Spinal cord (tissue), 9 donors: ENCODE measurements at regions not wholly inside any gene's neighbourhood (a gene's known extent, or its start where the extent isn't known, plus 50 kb on each side); places are given as distances from the start of the nearest gene placed in this dataset.

Experiments
- DNase-seq, 6 donors: peaks; one replicate each; pipeline versions ENCODE4 v3.0.0 to v3.0.0-alpha.2; 2013 to 2015; ENCODE audit warnings: low spot score in 6 of 6, low read depth in 4 of 6
- H3K27ac ChIP-seq: one replicate; pipeline ENCODE4 v1.5.1; 2013; ENCODE audit warnings: low read depth, low read length, control low read depth
- H3K27me3 ChIP-seq: one replicate; pipeline ENCODE4 v1.6.1; 2013; ENCODE audit warnings: low read length; ENCODE audit not compliant: control insufficient read depth, insufficient read depth
- H3K36me3 ChIP-seq: one replicate; pipeline ENCODE4 v1.6.1; 2013; ENCODE audit warnings: low read length; ENCODE audit not compliant: control insufficient read depth, insufficient read depth
- H3K4me1 ChIP-seq: one replicate; pipeline ENCODE4 v1.6.1; 2013; ENCODE audit warnings: low read length; ENCODE audit not compliant: control insufficient read depth, insufficient read depth
- H3K4me3 ChIP-seq: one replicate; pipeline ENCODE4 v1.5.1; 2013; ENCODE audit warnings: low read depth, low read length, control low read depth
- H3K9me3 ChIP-seq: one replicate; pipeline ENCODE4 v1.6.1; 2013; ENCODE audit warnings: low read length; ENCODE audit not compliant: control insufficient read depth, insufficient read depth
- WGBS: methylation state at CpG from one replicate; pipeline ENCODE4 v1.1.5; 2013; ENCODE audit warnings: missing lambda C conversion rate; ENCODE audit not compliant: insufficient coverage; 5-methylcytosine and 5-hydroxymethylcytosine counted together
- donor health status: healthy.

- H3K4me3 ChIP-seq = no peak overlapping the region
- no peak overlapping the region for H3K27ac ChIP-seq
- H3K4me1 ChIP-seq = no peaks in the 10 kb centered on the region
- H3K27me3 ChIP-seq = no peaks in the 10 kb centered on the region
- DNase-seq = peak in 2 of 6 donors; percentile 55 to 72
- no CpG with 5 or more reads among the region's 1 CpG for WGBS
- H3K36me3 ChIP-seq = no peaks in the 10 kb centered on the region
- H3K9me3 ChIP-seq = no peaks in the 10 kb centered on the region
Measured at GRCh38 chr5:87665166-87665565, 252.4 kb upstream of the CCNH start.

GRCh38 chr5:87661784-87662566 lies 249.2 kb upstream of the CCNH start:
- DNase-seq = peak in 2 of 6 donors; percentile 84 to 92
- no peaks in the 10 kb centered on the region for H3K4me1 ChIP-seq
- no peak overlapping the region for H3K27ac ChIP-seq
- no peaks in the 10 kb centered on the region for H3K36me3 ChIP-seq
- no peak overlapping the region for H3K4me3 ChIP-seq
- H3K9me3 ChIP-seq = no peaks in the 10 kb centered on the region
- H3K27me3 ChIP-seq = no peaks in the 10 kb centered on the region
- WGBS = no CpG with 5 or more reads among the region's 2 CpGs

DNA sequence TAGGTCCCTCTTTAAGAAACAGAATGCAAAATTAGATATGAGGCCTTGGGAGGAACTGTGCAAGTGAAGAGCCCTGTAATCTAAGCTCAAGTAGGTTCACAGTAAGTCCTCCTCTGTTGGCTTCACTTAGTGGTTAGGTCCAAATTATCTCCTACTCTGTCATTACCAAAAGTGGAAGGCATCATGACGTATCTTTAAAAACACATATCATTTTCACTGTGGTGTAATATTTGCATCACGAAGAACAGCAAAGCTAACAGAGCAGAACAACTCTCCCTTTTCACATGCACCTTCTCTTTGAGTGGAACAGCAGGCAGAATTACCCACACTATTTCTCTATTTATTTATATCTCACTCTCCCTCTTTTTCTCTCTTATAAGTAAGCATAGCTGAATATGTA lies 240.5 kb upstream of the CCNH start:
- H3K9me3 ChIP-seq = no peaks in the 10 kb centered on the region

DNA sequence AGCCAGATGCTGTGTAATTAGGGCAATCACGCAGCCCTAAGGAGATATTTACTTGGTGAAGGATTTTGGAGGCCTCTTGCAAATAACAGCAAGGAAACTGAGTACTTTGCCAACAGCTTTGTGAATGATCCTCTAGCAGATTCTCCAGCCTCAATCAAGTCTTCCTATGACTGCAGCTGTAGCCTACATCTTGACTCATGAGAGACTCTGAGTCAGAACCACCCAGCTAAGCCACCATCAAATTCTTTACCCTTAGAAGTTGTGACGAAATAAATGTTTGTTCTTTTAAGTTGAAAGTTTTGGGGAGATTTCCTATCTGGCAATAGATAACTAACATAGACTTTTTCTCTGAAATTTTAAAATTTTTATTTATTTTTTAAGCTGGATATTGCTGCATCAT lies 237.6 kb upstream of the CCNH start:
- WGBS = no CpG with 5 or more reads among the region's 2 CpGs
- H3K36me3 ChIP-seq = no peaks in the 10 kb centered on the region
- no peak overlapping the region for H3K4me3 ChIP-seq

More for the DNA sequence above, 240.5 kb upstream of the CCNH start:
- DNase-seq = no peak
- Histone ChIP-seq H3K27me3 (no peaks in the 10 kb centered on the region), H3K4me3 (no peak overlapping the region), H3K27ac (no peak overlapping the region), H3K36me3 (no peaks in the 10 kb centered on the region), H3K4me1 (no peaks in the 10 kb centered on the region)
- WGBS = 60% methylated on average over 1 of the region's 2 CpGs

DNA sequence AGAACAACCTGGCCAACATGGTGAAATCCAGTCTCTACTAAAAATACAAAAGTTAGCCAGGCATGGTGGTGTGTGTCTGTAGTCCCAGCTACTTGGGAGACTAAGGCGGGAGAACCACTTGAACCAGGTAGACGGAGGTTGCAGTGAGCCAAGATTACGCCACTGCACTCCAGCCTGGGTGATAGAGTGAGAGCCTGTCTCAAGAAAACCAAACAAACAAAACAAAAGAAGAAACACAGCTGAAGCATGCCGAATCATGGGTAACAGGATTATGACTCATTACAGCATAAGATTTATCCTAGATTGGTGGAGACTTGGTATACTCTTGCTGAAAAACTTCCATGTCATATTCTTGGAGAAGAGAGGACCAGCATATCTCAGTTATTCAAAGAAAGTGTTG lies 236.7 kb upstream of the CCNH start:
- Histone ChIP-seq H3K27me3 (no peaks in the 10 kb centered on the region), H3K4me3 (no peak overlapping the region), H3K9me3 (no peaks in the 10 kb centered on the region), H3K36me3 (no peaks in the 10 kb centered on the region), H3K4me1 (no peaks in the 10 kb centered on the region), H3K27ac (no peak overlapping the region)
- DNase-seq = no peak
- WGBS = no CpG with 5 or more reads among the region's 4 CpGs

More for the DNA sequence above, 237.6 kb upstream of the CCNH start:
- peak in 1 of 6 donors; percentile 59 for DNase-seq
- Histone ChIP-seq H3K27ac (no peak overlapping the region), H3K9me3 (no peaks in the 10 kb centered on the region), H3K4me1 (no peaks in the 10 kb centered on the region), H3K27me3 (no peaks in the 10 kb centered on the region)

DNA sequence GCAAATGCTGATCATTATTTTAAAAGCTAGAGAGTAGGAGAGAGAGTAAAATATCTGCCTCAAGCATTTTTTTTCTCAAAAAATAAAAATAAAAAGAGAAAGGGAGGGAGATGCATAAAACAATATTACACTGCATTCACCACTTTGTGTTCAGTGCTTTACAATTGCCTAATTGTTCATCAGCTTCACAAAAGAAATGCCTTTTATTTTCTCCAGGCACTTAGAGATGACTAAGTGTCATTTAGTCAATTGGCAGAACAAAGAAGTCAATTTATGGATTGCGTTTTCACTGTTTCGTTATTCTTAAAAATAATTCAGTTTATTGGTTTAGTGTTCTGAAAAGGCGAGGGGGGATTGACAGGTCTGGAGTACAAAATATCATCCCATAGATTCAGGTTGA lies 232.5 kb upstream of the CCNH start:
- no peaks in the 10 kb centered on the region for H3K9me3 ChIP-seq
- no peak overlapping the region for H3K27ac ChIP-seq
- H3K4me3 ChIP-seq = no peak overlapping the region
- no peaks in the 10 kb centered on the region for H3K4me1 ChIP-seq
- H3K36me3 ChIP-seq = no peaks in the 10 kb centered on the region
- no CpG with 5 or more reads among the region's 3 CpGs for WGBS
- DNase-seq = no peak
- no peaks in the 10 kb centered on the region for H3K27me3 ChIP-seq

DNA sequence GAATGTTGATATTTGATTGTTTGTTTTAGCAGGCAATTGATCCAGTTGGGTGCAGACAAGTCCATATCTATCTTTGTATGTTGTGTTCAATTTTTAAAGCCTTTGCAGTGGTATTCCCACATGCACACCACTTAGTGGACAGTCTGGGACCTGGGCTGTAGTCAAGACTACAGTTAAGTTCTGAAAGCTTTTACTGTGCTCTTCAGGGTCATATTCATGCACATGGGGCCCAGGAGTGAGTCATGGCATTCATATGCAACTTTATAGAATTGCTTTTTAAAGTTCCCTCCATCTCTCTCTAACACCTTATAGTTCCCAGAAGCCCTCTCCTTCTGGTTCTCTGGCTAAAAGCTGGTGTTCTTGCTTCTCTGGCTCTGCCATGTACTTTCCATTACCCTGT lies 228.2 kb upstream of the CCNH start:
- no peaks in the 10 kb centered on the region for H3K9me3 ChIP-seq
- DNase-seq = no peak
- no peaks in the 10 kb centered on the region for H3K4me1 ChIP-seq
- no peaks in the 10 kb centered on the region for H3K27me3 ChIP-seq
- H3K36me3 ChIP-seq = no peaks in the 10 kb centered on the region
- H3K4me3 ChIP-seq = no peak overlapping the region
- no peak overlapping the region for H3K27ac ChIP-seq

- Histone ChIP-seq H3K27me3 (no peaks in the 10 kb centered on the region), H3K9me3 (no peaks in the 10 kb centered on the region), H3K27ac (no peak overlapping the region), H3K4me3 (no peak overlapping the region), H3K36me3 (no peaks in the 10 kb centered on the region), H3K4me1 (no peaks in the 10 kb centered on the region)
- no CpG with 5 or more reads among the region's 1 CpG for WGBS
- DNase-seq = no peak
Measured at GRCh38 chr5:87627363-87627762, 214.6 kb upstream of the CCNH start.

GRCh38 chr5:87608385-87608784 lies 195.7 kb upstream of the CCNH start:
- Histone ChIP-seq H3K4me1 (no peaks in the 10 kb centered on the region), H3K9me3 (peaks cover 7% of the 10 kb centered on the region), H3K27ac (no peak overlapping the region), H3K36me3 (no peaks in the 10 kb centered on the region), H3K4me3 (no peak overlapping the region), H3K27me3 (no peaks in the 10 kb centered on the region)
- DNase-seq = no peak
- WGBS = no CpG with 5 or more reads among the region's 1 CpG

- H3K9me3 ChIP-seq = peaks cover 7% of the 10 kb centered on the region
- 100% methylated on average over 1 of the region's 2 CpGs for WGBS
- no peak overlapping the region for H3K27ac ChIP-seq
- H3K4me3 ChIP-seq = no peak overlapping the region
- no peaks in the 10 kb centered on the region for H3K27me3 ChIP-seq
- H3K4me1 ChIP-seq = no peaks in the 10 kb centered on the region
- no peak for DNase-seq
- H3K36me3 ChIP-seq = no peaks in the 10 kb centered on the region
Measured at GRCh38 chr5:87605663-87606062, 192.9 kb upstream of the CCNH start.
